Upper lobe of left lung (tissue), 4 donors: ENCODE measurements at regions not wholly inside any gene's neighbourhood (a gene's known extent, or its start where the extent isn't known, plus 50 kb on each side); places are given as distances from the start of the nearest gene placed in this dataset.

Experiments
- CTCF ChIP-seq, 6 experiments: fragments of 450-650 bp in 4 of 6; fragments of 200-600 bp in 2 of 6; sonication (generic) in 2 of 6; IDR thresholded peaks; one replicate each; pipeline ENCODE4 v1.5.1; 2016 to 2019; ENCODE audit warnings: antibody characterized with exemption in 6 of 6
- POLR2A ChIP-seq, 4 donors: fragments of 450-650 bp; IDR thresholded peaks; one replicate each; pipeline ENCODE4 v1.5.1; 2016 to 2017; ENCODE audit warnings: antibody characterized with exemption in 4 of 4, mild to moderate bottlenecking in 2 of 4

GRCh38 chr11:29210426-29210825, 806.4 kb downstream of the KCNA4 start:
- TF ChIP-seq CTCF (IDR thresholded peaks at IDR 0.05) = no peak
- TF ChIP-seq POLR2A (IDR thresholded peaks at IDR 0.05) = no peak
